ENCODE measurements at regions not wholly inside any gene's neighbourhood (a gene's known extent, or its start where the extent isn't known, plus 50 kb on each side); places are given as distances from the start of the nearest gene placed in this dataset.
"Not testable (repeated sequence)": the region's sequence is repeated elsewhere in the genome, so short reads cannot be mapped to it uniquely, and the experiment has no call there.

GRCh38 chr11:11717064-11717725 lies 95.4 kb upstream of the GALNT18 start:
- DNase-seq (ENCODE audit: low read depth in 2 of 2): no peak

GRCh38 chr11:11715075-11715474 lies 93.3 kb upstream of the GALNT18 start:
- not testable (repeated sequence) for DNase-seq (ENCODE audit: low read depth in 2 of 2)

GRCh38 chr11:11710556-11710955 lies 88.8 kb upstream of the GALNT18 start:
- DNase-seq (ENCODE audit: low read depth in 2 of 2): no peak

- DNase-seq (ENCODE audit: low read depth in 2 of 2): no peak
Observed at GRCh38 chr11:11709447-11710239, 87.8 kb upstream of the GALNT18 start.

GRCh38 chr11:11708256-11708655 lies 86.5 kb upstream of the GALNT18 start:
- no peak for DNase-seq (ENCODE audit: low read depth in 2 of 2)

- no peak for DNase-seq (ENCODE audit: low read depth in 2 of 2)
Observed at GRCh38 chr11:11706028-11706427, 84.2 kb upstream of the GALNT18 start.

- no peak for DNase-seq (ENCODE audit: low read depth in 2 of 2)
Observed at GRCh38 chr11:11703885-11704284, 82.1 kb upstream of the GALNT18 start.

GRCh38 chr11:11701070-11701469 lies 79.3 kb upstream of the GALNT18 start:
- DNase-seq (ENCODE audit: low read depth in 2 of 2): no peak

- no peak for DNase-seq (ENCODE audit: low read depth in 2 of 2)
Observed at GRCh38 chr11:11697796-11698195, 76.0 kb upstream of the GALNT18 start.

GRCh38 chr11:11691296-11692151 lies 69.7 kb upstream of the GALNT18 start:
- no peak for DNase-seq (ENCODE audit: low read depth in 2 of 2)

- no peak for DNase-seq (ENCODE audit: low read depth in 2 of 2)
Observed at GRCh38 chr11:11681536-11681935, 59.7 kb upstream of the GALNT18 start.

- DNase-seq (ENCODE audit: low read depth in 2 of 2): no peak
Observed at GRCh38 chr11:11677672-11678356, 56.0 kb upstream of the GALNT18 start.

GRCh38 chr11:11675671-11676181 lies 53.9 kb upstream of the GALNT18 start:
- DNase-seq (ENCODE audit: low read depth in 2 of 2): no peak

GRCh38 chr11:11672789-11673188 lies 51.0 kb upstream of the GALNT18 start:
- DNase-seq (ENCODE audit: low read depth in 2 of 2): no peak

GRCh38 chr11:11672101-11672500 lies 50.3 kb upstream of the GALNT18 start:
- no peak for DNase-seq (ENCODE audit: low read depth in 2 of 2)
